Femur (tissue), 1 donor: ENCODE measurements at regions not wholly inside any gene's neighbourhood (a gene's known extent, or its start where the extent isn't known, plus 50 kb on each side); places are given as distances from the start of the nearest gene placed in this dataset.

ENCODE experiments used
- DNase-seq: peaks from one replicate; pipeline ENCODE4 v3.0.0-alpha.2; 2017

DNA sequence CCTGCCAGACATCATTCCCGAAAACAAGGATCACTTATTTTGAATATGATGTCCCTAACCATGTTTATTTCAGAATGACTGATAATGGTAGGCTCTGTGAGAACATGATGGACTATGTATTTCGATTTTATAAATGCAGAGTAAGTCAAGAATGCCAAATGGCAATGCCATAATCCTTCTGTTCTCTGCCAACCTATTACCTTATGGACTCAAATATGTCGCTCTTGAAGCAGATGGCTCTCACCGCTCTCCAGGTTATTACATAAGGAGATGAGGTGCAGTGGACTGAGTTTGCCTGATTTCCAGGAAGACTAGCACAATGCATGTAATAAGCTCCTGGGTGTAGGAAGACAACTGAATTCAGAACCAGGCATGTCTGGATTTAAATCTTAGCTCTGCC is 227.2 kb downstream of the BTG1 start:
- DNase-seq, result no peak

DNA sequence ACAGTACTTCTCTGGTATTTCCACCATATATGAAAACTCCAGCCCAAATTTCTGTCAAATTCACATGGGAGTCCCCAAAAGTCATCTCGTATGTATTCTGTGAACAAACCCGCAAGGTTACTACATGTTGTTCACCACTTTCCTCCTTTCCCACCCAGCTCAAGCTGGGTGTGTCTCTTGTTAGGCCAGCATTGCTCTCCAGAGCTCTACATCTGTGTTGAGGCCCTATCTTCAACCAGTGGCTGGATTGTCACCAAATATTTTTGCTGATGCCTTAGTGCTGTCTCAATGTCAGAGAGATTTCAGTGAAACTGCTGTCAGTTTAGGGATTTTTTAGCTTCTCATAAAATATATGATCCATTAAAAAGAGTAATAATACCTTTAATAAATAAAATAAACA is 230.9 kb downstream of the BTG1 start:
- DNase-seq, result no peak

DNA sequence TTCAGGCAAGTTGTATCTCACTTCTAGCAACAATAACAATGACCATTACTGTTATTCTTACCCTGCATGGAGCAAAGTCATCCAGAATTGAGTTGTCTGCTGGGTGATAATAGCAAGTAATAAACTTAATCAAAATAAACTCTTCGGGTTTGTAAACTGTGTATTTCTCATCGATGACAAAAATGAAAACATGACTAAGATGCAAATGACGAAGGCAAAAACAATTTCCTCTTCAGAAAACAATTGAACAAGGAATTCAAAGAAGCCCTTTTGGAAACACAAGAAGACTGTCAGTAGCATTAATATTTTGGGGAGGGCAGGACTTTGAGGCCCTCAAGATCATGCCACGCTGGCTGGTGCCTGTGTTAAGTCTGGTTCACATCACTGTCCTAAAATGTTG is 232.0 kb downstream of the BTG1 start:
- DNase-seq, result no peak

DNA sequence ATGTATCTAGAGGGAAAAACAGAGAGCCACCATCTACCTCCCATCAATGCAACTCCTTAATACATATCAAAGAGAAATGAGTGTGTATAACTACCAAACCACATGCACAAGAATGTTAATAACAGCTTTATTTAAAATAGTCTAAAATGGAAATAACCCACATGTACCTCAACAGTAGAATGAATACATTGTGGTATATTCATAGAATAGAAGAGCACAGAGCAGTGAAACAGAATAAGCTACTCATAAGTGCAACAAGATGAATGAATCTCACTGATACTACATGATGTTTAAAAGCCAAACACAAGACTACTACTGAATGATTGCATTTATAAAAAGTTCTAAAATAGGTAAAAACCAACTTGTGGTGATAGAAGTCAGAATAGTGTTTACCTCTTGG is 232.5 kb downstream of the BTG1 start:
- DNase-seq, result no peak

DNA sequence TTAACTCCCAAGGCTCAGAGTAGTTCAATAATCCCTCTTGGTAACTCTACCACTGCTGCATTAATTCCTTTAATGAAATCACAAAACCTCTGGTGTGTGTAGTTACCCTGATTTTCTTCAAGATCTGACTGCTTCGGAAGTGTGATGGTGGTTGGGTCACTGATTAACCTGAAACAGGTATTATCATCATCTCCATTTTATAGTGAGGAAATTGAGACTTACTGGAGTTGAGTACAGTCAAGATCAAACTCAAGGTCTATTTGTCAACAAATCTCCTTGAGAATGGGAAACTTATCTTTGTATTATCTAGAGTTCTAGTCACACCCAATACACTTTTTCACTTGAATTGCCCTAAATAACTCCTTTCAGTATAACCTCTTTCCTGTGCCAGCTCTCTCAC is 233.5 kb downstream of the BTG1 start:
- DNase-seq, result no peak

DNA sequence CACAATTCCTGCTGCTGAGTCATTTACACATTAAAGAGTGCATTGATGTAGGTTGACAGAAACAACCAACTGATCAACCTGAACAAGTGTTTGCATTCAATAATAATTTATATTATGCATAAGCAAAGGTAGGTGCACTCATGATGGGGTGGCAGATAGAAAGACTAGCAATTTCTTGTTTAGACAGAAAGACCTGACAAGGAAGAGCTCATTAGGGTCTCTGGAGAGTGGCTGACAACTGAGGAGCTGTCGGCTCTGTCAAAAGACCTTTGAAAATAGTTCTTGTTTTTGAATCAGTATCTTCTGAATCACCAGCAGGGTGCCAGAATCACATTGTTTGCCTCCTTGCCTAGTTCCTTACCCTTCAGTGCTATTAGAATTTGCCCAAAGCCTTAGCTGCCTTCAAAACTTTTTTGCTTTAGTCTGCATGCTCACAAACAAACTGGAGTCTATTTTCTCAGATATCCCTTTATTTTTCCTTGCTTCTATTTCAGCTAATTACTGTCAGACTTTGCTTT is 234.7 kb downstream of the BTG1 start:
- no peak for DNase-seq

DNA sequence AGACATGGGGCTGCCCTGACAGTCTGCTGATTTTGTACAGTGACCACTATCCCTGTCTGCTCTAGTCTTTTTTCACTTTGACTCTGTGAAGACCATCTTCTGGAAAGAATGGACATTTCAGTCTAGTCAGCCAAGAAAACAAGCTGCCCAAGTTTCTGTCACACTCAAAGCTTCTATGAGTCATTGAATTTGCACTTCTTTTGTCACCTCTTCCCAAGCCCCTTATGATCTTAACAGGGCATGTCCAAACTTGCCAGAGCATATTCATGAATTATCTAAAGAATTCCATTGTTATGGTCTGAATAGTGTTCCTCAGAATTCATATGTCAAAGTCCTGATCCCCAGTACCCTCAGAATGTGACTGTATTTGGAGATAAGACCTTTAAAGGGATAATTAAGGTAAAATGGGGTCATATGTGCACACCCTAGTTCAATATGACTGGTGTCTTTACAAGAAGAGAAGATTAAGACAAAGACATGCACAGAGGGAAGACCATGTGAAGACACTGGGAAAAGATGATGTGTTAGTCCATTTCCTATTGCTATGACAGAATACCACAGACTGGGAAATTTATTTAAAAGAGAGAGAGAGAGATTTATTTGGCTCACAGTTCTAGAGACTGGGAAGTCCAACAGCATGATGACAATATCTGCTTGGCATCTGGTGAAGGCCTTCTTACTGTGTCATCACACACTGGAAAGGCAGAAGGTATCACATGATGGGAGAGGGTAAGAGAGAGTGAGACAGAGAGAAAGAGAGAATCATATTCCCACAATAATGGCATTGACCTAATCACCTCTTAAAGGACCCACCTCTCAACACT is 242.6 kb downstream of the BTG1 start:
- DNase-seq, result no peak

DNA sequence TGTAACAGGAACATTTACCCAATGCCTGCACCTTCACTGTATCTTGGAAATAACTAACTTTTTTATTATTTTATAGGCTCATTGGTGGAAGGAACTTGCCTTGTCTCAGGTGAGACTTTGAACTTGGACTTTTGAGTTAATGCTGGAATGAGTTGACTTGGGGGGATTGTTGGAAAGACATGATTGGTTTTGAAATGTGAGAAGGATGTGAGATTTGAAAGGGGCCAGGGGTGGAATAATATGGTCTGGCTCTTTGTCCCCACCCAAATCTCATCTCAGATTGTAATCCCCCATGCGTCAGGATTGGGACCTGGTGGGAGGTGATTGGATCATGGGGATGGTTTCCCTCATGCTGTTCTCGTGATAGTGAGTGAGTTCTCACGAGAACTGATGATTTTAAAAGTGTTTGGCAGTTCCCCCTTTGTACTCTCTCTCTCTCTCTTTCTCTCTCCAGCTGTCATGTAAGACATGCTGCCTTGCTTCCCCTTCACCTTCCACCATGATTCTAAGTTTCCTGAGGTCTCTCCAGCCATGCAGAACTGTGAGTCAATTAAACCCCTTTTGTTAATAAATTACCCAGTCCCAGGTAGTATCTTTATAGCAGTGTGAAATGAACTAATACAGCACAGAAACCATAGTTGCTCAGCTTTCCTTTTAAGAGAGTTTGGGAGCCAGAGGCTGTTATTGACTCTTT is 244.1 kb downstream of the BTG1 start:
- no peak for DNase-seq

DNA sequence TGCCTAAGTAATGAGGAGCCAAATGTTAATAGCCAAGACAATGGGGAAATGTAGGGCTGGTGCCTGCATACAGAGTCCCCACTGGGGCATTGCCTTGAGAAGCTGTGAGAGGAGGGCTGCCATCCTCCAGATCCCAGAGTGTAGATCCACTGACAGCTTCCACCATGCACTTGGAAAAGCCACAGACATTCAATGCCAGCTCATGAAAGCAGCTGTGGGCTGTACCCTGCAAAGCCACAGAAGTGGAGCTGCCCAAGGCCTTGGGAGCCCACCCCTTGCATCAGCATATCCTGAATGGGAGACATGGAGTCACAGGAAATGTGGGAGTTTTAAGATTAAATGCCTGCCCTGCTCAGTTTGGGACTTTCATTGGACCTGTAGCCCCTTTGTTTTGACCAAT is 244.7 kb downstream of the BTG1 start:
- DNase-seq, result no peak

DNA sequence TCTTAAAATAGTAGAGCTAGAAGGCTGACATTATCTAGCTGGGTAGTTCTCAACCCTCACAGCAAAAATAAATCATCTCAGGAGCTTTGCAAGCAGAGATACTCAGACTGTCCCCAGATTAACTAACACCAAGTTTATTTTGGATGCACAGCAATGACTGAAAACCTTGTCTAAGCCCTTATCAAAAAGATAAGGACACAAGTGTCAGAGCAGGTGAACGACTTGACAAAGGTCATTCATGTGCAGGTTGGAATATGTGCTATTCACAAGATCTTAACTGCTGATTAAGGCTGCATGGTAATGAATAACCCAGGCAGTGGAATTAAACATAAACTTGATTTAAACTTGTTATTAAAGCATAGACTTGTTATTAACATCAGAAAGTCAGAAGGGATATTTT is 246.6 kb downstream of the BTG1 start:
- DNase-seq, result no peak

DNA sequence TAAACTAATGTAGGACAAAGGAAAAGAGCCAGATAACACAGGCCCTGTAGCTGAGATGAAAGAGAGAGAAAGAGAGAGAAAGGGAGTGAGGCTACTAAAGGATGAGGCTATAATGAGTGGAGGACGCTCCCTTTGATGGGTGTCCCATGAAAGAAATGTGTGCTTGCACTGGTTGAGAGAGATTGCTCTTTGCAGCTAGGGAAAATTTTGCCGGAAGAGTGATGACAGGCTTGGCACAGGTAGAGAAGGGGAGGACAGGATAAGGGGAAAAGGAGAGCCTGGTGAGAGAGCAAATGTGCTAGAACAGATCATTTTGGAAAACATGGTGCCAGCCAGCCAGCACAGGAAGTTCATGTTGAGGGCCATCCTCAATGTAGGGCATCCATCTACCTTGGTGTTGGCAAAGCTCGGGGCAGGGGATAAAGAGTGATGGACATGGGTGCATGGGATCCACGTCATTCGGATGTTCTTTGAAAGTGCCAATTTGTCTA is 248.6 kb downstream of the BTG1 start:
- DNase-seq, result no peak

DNA sequence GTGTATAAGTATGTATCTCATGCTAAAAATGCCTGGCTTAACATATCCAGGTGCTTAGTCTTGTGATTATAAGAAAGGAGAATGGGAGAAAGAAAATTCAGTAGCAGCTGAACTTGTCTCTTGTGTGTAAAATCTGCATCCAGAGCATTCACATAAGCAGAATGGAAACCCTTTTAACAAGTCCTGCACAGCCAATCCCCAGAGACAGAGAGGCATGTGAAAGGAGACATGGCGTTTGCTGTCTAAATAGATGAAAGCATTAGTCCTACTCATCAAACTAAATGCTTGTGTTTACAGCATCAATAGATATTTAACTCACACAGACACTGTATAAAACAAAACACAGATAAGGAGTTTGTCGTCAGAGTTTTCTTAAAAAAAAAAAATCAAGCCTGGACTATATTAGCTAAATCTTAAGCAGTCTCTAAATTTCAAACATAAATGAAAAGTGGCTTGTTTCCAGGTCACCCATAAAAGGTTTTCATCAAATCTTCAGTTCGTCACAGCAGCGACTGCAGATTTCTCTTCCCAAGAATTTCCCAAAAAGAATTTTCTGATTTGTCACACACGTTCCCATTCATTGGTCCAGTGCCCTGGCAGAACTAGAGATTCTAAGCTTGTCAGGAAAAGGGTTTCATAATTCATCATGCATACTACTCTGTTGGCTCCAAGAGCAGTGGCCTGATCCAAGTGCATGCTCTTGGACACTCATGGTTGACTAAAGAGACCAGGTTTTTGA is 249.2 kb downstream of the BTG1 start:
- DNase-seq, result peak; percentile 49

DNA sequence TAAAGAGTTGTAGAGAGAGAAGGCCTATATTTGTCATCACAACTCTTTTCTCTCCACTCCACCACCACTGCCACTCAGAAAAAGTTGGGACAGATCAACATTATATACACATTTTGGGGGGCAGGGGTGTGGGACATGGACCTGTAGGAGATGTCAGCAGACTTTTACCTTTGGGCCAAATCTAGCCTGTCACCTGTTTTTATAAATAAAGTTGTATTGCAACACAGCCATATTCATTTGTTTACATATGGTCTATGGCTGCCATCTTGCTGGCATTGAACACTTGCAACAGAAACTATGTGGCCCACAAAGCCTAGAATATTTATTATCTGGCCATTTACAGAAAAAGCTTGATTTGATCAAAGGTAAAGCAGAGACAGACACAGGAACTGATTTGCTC is 250.7 kb downstream of the BTG1 start:
- DNase-seq, result no peak

DNA sequence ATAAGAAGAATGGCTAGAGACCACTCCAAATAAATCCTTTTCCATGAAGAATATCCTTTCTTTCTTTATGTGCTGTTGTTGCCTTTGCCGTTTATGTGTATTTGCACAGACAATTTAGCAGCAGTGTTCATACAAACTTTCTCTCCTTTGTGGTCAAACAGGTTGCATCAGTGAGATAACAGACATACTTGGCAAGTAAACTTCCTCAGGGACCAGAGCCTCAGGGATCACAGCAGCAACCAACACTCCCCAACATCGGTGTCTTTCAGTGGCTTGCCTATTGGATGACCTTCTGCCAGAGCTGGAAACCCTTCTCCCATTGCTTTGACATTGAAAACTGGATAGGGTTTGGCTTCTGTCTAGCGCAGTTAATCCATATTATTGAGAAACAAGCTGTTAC is 252.2 kb downstream of the BTG1 start:
- no peak for DNase-seq

DNA sequence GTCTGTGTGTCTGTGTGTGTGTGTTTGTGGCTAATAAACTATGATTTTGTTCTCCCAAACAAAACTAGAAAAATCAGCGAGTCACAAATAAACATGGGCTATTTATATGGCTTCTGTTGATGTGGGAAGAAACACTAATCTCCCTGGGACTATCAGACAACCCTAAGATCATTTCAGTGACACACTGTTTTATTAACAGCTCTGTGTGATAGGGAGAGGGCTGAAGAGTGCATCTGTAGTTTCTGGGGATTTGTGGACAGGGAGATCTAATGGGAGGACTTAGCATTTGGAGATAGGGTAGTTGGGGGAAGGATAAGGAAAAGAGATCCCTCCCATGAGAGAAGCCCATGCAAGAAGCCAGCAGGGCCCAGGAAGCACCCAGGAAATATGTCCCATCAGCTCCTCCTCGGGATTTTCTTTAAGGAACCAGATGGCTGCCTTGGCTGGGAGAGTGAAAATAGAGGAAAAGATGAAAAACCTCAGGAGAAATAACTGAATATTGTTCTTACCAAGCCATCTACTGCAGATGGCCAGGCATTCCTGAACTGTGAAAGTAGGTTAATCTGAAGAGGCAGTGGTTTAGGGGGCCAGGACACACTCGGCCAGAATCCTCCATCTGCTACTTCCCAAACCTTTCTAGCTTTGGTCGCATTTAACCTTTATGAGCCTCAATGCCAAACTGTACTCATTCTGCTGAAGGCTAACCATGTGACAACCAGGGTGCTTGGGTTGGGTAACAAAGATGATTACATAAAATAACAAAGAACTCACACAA is 253.4 kb downstream of the BTG1 start:
- no peak for DNase-seq

DNA sequence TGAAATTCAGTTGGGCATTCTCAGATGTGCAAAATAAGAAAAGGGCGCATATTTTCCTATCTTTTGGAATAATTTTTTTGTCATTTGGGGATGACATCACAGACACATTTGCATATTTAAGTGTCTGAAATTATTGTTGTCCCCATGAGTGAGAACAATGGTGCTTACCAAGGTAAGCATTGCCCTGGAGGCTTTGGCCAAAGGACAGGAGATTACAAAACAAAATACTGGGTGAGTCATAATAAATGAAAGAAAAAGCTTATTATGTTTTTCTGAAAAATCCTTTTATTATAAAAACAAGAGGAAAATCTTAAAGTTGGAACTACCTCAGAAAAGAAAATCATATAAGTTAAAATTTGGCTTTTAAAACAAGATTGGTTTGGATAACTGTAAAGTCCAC is 254.9 kb downstream of the BTG1 start:
- DNase-seq, result no peak

DNA sequence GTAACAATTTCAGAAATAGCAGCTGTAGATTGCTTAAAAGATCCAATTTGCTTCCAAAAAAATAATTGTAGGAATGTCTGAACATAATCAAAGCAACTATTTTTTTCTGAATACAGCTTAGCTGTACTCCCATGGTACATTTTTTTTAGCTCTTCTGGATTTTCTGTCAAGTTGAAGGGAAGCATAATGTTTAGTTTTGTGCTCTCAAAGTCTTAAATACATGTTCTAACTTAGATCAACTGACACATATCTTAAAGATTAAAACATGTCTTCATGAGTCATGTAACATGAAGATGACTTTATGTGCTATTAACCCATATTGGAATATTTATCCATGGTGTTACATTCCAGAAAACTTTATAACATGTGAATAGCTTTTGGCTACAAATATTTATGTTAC is 255.7 kb downstream of the BTG1 start:
- DNase-seq, result no peak

DNA sequence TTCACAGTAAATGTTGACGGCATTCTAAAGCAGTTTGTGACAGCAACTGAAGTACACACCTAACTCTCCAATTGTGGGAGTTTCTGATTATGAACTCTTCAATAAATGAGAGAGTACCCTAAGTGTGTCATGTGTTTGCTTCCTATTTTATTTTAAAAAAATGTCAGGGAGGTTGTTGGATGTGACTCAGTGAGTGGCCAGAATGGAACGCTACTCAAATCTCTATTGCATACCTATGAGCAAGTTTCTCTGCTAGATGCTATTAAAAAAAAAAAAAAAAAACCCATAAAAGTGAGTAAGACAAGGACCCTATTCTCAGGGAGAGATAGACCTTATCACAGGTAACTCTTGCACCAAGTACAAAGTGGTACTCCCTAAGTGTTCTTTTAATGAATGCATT is 256.6 kb downstream of the BTG1 start:
- DNase-seq, result no peak

DNA sequence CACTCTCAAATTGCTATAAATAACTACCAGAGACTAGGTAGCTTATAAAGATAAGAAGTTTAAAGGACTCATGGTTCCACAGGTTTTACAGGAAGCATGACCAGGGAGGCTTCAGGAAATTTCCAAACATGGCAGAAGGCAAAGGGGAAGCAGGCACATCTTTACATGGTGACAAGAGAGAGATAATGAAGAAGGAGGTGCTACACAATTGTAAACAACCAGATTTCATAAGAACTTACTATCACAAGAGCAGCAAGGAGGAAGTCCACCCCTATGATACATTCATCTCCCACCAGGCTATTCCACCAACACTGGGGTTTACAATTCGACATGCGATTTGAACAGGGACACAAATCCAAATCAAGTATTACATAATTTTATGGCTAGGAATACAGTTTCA is 257.7 kb downstream of the BTG1 start:
- DNase-seq, result no peak

DNA sequence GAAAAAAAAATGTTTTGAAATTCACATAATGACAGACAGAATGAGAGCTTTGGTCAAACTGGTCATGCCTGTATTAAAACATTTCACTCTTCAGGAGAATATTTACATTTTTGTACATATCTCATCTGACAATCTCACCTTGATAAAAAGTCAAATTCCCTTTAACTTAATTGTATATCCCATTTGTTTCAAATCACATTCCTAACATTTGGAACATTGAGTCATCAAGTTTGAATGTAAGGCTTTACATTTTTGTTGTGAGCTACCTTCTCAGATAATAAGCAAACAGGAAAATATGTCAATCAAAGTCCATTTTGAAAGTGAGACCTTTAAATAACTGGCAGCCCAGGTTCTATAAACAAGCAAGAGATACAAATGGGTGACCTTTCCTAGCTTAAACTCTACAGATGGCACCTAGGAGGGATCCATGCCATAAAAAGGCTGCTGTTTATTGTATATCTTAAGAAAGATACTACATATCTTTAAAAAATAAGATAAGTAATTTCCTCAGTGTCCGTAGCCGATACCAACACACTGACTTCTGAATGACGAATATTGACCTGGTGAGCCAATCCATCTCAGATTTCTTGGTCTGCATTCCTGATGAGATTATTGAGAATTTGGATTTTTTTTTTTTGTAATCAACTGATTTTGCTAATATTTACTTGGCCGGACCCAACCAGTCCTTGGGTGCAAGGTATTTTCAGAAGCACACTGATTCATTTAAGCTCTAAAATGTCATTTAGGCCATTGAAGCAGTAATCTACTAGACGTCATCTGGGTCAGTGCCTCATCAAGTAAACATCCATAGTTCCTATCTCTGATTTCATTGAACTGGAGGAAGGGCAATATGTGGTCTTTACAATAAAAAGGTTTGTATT is 259.6 kb downstream of the BTG1 start:
- DNase-seq, result no peak

DNA sequence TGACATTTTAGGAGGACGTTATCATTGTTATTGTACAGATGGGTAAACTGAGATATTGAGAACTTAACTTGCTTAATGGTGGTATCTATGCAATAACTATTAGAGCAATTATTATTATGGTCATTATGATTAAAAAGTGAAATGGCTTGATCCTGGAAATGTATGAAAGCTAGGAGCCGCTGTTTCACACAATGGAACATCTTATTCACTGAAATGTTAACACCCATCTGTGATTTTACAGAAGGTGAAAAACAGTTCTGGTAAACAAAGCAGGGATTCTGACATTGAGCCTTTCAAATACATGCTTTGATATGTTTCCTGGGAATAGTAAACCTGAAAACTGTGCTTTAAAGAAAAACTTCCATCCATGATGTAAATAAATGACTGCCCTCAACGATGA is 261.4 kb downstream of the BTG1 start:
- no peak for DNase-seq

DNA sequence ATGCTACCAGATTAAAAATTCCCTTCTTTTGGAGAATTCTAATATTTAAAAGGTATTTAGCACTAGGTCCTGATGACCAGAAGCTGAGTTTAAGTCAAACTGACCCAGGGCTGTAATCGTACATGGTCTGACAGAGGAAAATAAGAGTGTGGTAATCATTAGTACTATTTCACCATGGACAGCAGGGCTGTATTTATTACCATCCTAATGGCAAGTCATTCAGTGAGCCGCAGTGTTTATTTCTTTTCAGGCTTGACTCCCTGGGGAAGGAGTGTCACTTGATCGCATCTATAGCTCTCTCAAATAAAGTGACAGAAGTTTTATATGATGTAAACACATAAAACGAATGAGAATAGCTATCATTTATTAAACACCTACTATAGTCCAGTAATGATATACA is 261.8 kb downstream of the BTG1 start:
- no peak for DNase-seq
